K562 (cell line): ENCODE measurements at regions not wholly inside any gene's neighbourhood (a gene's known extent, or its start where the extent isn't known, plus 50 kb on each side); places are given as distances from the start of the nearest gene placed in this dataset.
A peak's percentile ranks its signal among the peaks of the same experiment; 100 is the strongest.

Source experiments
- ATAC-seq: fragments of 200-7000 bp; cut with Tn5 transposase; 3 replicates; pipeline ENCODE4 v1.9.1; 2020; ENCODE audit warnings: moderate library complexity
- BruUV-seq: library from RNA; stranded (reverse); fragments of 400-500 nt; replicated peaks from 2 replicates; lab custom pipeline; 2021; lab: Mats Ljungman, UMichigan
- CTCF ChIA-PET: fragments of 300-600 bp; formaldehyde crosslinking; extraction: SDS; loops from one replicate; lab custom pipeline; 2021; ENCODE audit warnings: low intra/inter-chr PET ratio; lab: Yijun Ruan, JAX
- POLR2A ChIA-PET: fragments of 300-600, 350-650 bp; sonication (Branson Sonifier 250); formaldehyde crosslinking; extraction: SDS; loops from one replicate; lab custom pipeline; 2021; ENCODE audit warnings: antibody characterized with exemption, inconsistent platforms; lab: Yijun Ruan, JAX
- DNase-seq, 4 experiments: peaks; one replicate each; pipeline versions ENCODE4 v3.0.0 to v3.0.0-alpha.2; 2011 to 2018; ENCODE audit warnings: low spot score in 3 of 4, mixed read lengths in 3 of 4; ENCODE audit errors: extremely low read depth in 1 of 4
- FAIRE-seq: peaks from 2 replicates; lab custom pipeline; 2011; peaks lifted over from hg19 to GRCh38; lab: Jason Lieb, UNC
- H2AFZ ChIP-seq: 2 replicates; pipeline ENCODE4 v1.6.0; 2011; ENCODE audit warnings: low read depth, low read length, control low read depth, inconsistent platforms
- H3K27ac ChIP-seq: fragments of 200-600 bp; 3 replicates; pipeline ENCODE4 v1.8.0; 2011; ENCODE audit warnings: low read depth, mild to moderate bottlenecking, control low read depth, inconsistent platforms, low read length, moderate library complexity, mixed read lengths; ENCODE audit errors: extremely low read depth
- H3K27me3 ChIP-seq, 2 experiments: fragments of 300-600 bp in 1 of 2; 2 replicates in 1 of 2; 3 replicates in 1 of 2; pipeline versions ENCODE4 v1.6.0 to v1.8.0; 2011; ENCODE audit warnings: inconsistent platforms in 2 of 2, low read length in 2 of 2, mild to moderate bottlenecking in 1 of 2, mixed read lengths in 1 of 2, moderate library complexity in 1 of 2; ENCODE audit not compliant: control insufficient read depth in 2 of 2, insufficient read depth in 2 of 2
- H3K36me3 ChIP-seq: fragments of 300-600 bp; 3 replicates; pipeline ENCODE4 v1.8.0; 2011; ENCODE audit warnings: mild to moderate bottlenecking, low read length, inconsistent platforms; ENCODE audit not compliant: control insufficient read depth, insufficient read depth
- H3K4me1 ChIP-seq, 2 experiments: fragments of 200-600 bp in 1 of 2; replicated peaks in 1 of 2; 2 replicates in 1 of 2; 3 replicates in 1 of 2; pipeline versions ENCODE4 v1.5.1 to v1.8.0; 2011; ENCODE audit warnings: inconsistent platforms in 2 of 2, low read length in 2 of 2, mild to moderate bottlenecking in 1 of 2, mixed read lengths in 1 of 2, moderate library complexity in 1 of 2; ENCODE audit not compliant: control insufficient read depth in 2 of 2, insufficient read depth in 2 of 2
- H3K4me2 ChIP-seq: 2 replicates; pipeline ENCODE4 v1.6.1; 2011; ENCODE audit warnings: low read length, control low read depth, inconsistent platforms, mixed read lengths; ENCODE audit not compliant: insufficient read depth
- H3K4me3 ChIP-seq: fragments of 200-600 bp; sonication (generic), shearing (Covaris generic); 2 replicates; pipeline ENCODE4 v1.5.1; 2016; ENCODE audit warnings: control low read depth, inconsistent platforms
- H3K79me2 ChIP-seq: fragments of 200-600 bp; 3 replicates; pipeline ENCODE4 v1.8.0; 2011; ENCODE audit warnings: low read length, inconsistent platforms; ENCODE audit not compliant: control insufficient read depth, insufficient read depth
- H3K9ac ChIP-seq, 2 experiments: 2 replicates each; pipeline versions ENCODE4 v1.6.0 to v1.6.1; 2011; ENCODE audit warnings: low read depth in 2 of 2, low read length in 2 of 2, control low read depth in 1 of 2, inconsistent platforms in 1 of 2, mild to moderate bottlenecking in 1 of 2, mixed read lengths in 1 of 2; ENCODE audit not compliant: insufficient read depth in 1 of 2
- H3K9me1 ChIP-seq: one replicate; pipeline ENCODE4 v1.6.0; 2011; ENCODE audit warnings: inconsistent platforms, mild to moderate bottlenecking, low read length, moderate library complexity; ENCODE audit not compliant: control insufficient read depth, insufficient read depth
- H3K9me3 ChIP-seq: replicated peaks from 2 replicates; pipeline ENCODE4 v1.5.1; 2011; ENCODE audit warnings: low read depth, low read length, inconsistent platforms; ENCODE audit not compliant: control insufficient read depth, insufficient read depth
- H4K20me1 ChIP-seq: replicated peaks from 2 replicates; pipeline ENCODE4 v1.6.1; 2011; ENCODE audit warnings: low read length, inconsistent platforms, mixed read lengths; ENCODE audit not compliant: control insufficient read depth, insufficient read depth
- BRD4 ChIP-seq: fragments of 200-600 bp; sonication (generic); IDR thresholded peaks from 2 replicates; pipeline ENCODE4 v1.6.1; 2017; ENCODE audit warnings: inconsistent platforms
- CTCF ChIP-seq, 3 experiments: IDR thresholded peaks in 2 of 3; conservative IDR thresholded peaks in 1 of 3; 2 replicates each; pipeline ENCODE4 v1.5.1; 2011 to 2012; ENCODE audit warnings: low read length in 3 of 3, mild to moderate bottlenecking in 3 of 3, control low read depth in 2 of 3, improper control_type of control experiment in 1 of 3, inconsistent platforms in 1 of 3, low read depth in 1 of 3, mixed read lengths in 1 of 3, moderate library complexity in 1 of 3; ENCODE audit not compliant: insufficient read depth in 2 of 3
- RAD21 ChIP-seq, 2 experiments: fragments of 250-450 bp in 1 of 2; fragments of 450-650 bp in 1 of 2; sonication (Bioruptor Pico) in 1 of 2; formaldehyde crosslinking in 1 of 2; IDR thresholded peaks in 1 of 2; conservative IDR thresholded peaks in 1 of 2; 2 replicates each; pipeline versions ENCODE4 v1.4.0 to v1.8.0; 2020 to 2022; ENCODE audit warnings: mild to moderate bottlenecking in 2 of 2, moderate library complexity in 1 of 2
- WGBS: fragments of 100-300 bp; shearing (Covaris generic); methylation state at CpG from one replicate; pipeline ENCODE4 v1.1.6; 2016; ENCODE audit warnings: low coverage, mixed read lengths; ENCODE audit not compliant: insufficient coverage; ENCODE audit errors: missing lambda C conversion rate; 5-methylcytosine and 5-hydroxymethylcytosine counted together
- in situ Hi-C: fragments of 300-500 bp; cut with MboI; formaldehyde crosslinking; loops from 4 replicates; pipeline ENCODE4 v1.15.0; 2018; ENCODE audit warnings: inconsistent platforms, mixed read lengths
- intact Hi-C: fragments of 100-400 bp; cut with micrococcal nuclease; formaldehyde crosslinking; loops from 2 replicates; pipeline ENCODE4 v1.14.2; 2022

DNA sequence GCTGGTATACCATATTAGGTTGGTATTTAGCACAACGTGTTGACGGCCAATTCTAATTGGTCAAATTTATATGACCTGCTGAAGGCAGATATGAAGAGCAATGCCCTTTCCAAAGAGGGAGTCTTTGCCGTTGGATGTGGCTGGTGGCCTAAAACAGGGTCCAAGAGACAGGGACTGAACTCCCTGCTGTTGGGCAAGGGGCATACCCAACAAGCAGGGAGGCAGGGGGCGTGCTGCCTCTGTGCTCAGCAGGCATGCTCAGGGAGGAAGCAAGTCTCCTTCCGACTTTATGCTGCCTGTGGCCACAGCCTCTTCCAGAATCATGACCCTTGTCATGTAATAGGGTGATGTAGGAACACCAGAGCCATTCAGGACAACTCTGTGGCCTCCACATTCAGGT, 167.7 kb upstream of the NPVF start:
- no peak overlapping the region for H3K9ac ChIP-seq
- no peaks in the 10 kb centered on the region for H3K79me2 ChIP-seq
- H3K4me2 ChIP-seq = no peak overlapping the region
- 3% methylated on average over 5 of the region's 5 CpGs for WGBS
- H4K20me1 ChIP-seq = no peaks in the 10 kb centered on the region
- H3K4me1 ChIP-seq = no peaks in the 10 kb centered on the region
- ATAC-seq (no peak), DNase-seq (no peak), FAIRE-seq (no peak)
- intact Hi-C loops = no loop called here
- H3K36me3 ChIP-seq = no peaks in the 10 kb centered on the region
- TF ChIP-seq RAD21 (CRISPR knock-in tag; conservative IDR thresholded peaks at IDR 0.05 in 1 of 2, IDR thresholded peaks at IDR 0.05 in 1 of 2) (peak in 1 of 2 experiments; percentile 19; a peak in 1 of 4 replicates), CTCF (IDR thresholded peaks at IDR 0.05 in 2 of 3, conservative IDR thresholded peaks at IDR 0.05 in 1 of 3; ENCODE audit: insufficient read depth in 2 of 3, low read depth in 1 of 3, low read length in 3 of 3) (peak; percentile 14 to 16 (median 15); a peak in 1 of 6 replicates), BRD4 (no peak)
- POLR2A ChIA-PET = interaction anchor here (0.6 to 1.7 kb wide), 3 partner anchors 11 to 1186 kb away, joined by 3 to 4 read pairs (median 3); no protein-coding TSS in a partner anchor
- peaks cover 5 to 6% of the 10 kb centered on the region in 2 experiments; a peak in 3 of 5 replicates for H3K27me3 ChIP-seq
- in situ Hi-C loops = loop anchor here (25.0 kb wide), 1 partner anchor 441 kb away; no protein-coding TSS in a partner anchor
- CTCF ChIA-PET = interaction anchor here (0.7 to 9.8 kb wide), 3 partner anchors 170 to 456 kb away, joined by 3 to 185 read pairs (median 3); no protein-coding TSS in a partner anchor
- H3K27ac ChIP-seq = no peak overlapping the region
- no peaks in the 10 kb centered on the region for H3K9me3 ChIP-seq
- BruUV-seq = no TSS peak
- H2AFZ ChIP-seq = no peak overlapping the region
- no peaks in the 10 kb centered on the region for H3K9me1 ChIP-seq
- H3K4me3 ChIP-seq = no peak overlapping the region
